Gastroesophageal sphincter (tissue), 4 donors: ENCODE measurements at regions not wholly inside any gene's neighbourhood (a gene's known extent, or its start where the extent isn't known, plus 50 kb on each side); places are given as distances from the start of the nearest gene placed in this dataset.

Experiments used
- ATAC-seq: fragments of 150-250 bp; one replicate; pipeline ENCODE4 v1.9.1; 2016; ENCODE audit warnings: mild to moderate bottlenecking, moderate library complexity
- H3K27ac ChIP-seq, 4 donors: fragments of 200-600 bp; sonication (generic) in 3 of 4; 1 replicate in 3 of 4; 2 replicates in 1 of 4; pipeline ENCODE4 v1.5.1; 2016 to 2019
- H3K27me3 ChIP-seq: fragments of 200-600 bp; sonication (generic); one replicate; pipeline ENCODE4 v1.5.1; 2019
- H3K36me3 ChIP-seq, 2 donors: fragments of 200-600 bp; sonication (generic); one replicate each; pipeline ENCODE4 v1.5.1; 2019; ENCODE audit warnings: control low read depth in 1 of 2
- H3K4me1 ChIP-seq, 3 donors: fragments of 200-600 bp; sonication (generic); 1 replicate in 2 of 3; 2 replicates in 1 of 3; pipeline ENCODE4 v1.5.1; 2016 to 2019; ENCODE audit warnings: control low read depth in 2 of 3
- H3K4me3 ChIP-seq, 2 donors: fragments of 200-600 bp; sonication (generic); one replicate each; pipeline ENCODE4 v1.5.1; 2019; ENCODE audit warnings: mild to moderate bottlenecking in 1 of 2, moderate library complexity in 1 of 2
- H3K9me3 ChIP-seq, 3 donors: fragments of 200-600 bp; sonication (generic); one replicate each; pipeline ENCODE4 v1.5.1; 2017 to 2019; ENCODE audit warnings: control low read depth in 2 of 3
- EP300 ChIP-seq: sonication (generic); formaldehyde crosslinking; IDR thresholded peaks from one replicate; pipeline ENCODE4 v1.6.1; 2017; ENCODE audit warnings: antibody characterized with exemption, mild to moderate bottlenecking
- POLR2A ChIP-seq, 2 donors: fragments of 450-650 bp; IDR thresholded peaks; one replicate each; pipeline ENCODE4 v1.6.1; 2017; ENCODE audit warnings: antibody characterized with exemption in 2 of 2, mild to moderate bottlenecking in 2 of 2, moderate library complexity in 1 of 2
- POLR2AphosphoS5 ChIP-seq: sonication (generic); formaldehyde crosslinking; IDR thresholded peaks from one replicate; pipeline ENCODE4 v1.6.1; 2017; ENCODE audit warnings: antibody characterized with exemption
- WGBS, 2 donors: methylation state at CpG; one replicate each; pipeline ENCODE4 v1.1.5; 2018; ENCODE audit warnings: low coverage in 1 of 2; 5-methylcytosine and 5-hydroxymethylcytosine counted together
- TF ChIP-seq, protein P1 (sequence below), 4 experiments: fragments of 200-600 bp in 2 of 4; fragments of 450-650 bp in 2 of 4; sonication (generic) in 1 of 4; IDR thresholded peaks; one replicate each; pipeline ENCODE4 v1.5.1; 2017 to 2019; ENCODE audit warnings: antibody characterized with exemption in 4 of 4, mild to moderate bottlenecking in 2 of 4, moderate library complexity in 2 of 4

DNA sequence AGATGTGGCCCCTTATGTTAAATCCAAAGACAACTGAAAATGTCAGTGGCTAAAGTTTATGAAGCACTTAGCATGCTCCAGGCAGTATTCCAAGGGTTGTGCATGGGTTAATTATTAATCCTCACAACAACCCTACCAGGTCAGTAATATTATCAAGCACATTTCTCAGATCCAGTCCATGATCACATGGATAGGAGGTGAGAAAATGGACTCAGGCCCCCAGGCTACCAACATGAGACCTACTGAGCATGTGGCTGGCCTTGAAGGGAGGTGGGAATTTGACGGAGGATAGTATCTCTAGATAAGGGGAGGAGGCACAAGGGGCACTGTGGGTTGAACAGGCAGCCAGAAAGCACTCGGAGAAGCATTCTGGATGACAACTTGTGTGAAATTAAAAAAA is 412.0 kb downstream of the MEIS1 start:
- Histone ChIP-seq H3K4me3 (no peak overlapping the region), H3K4me1 (peaks cover 0 to 17% (median 0%) of the 10 kb centered on the region in 3 donors), H3K9me3 (no peaks in the 10 kb centered on the region), H3K27ac (no peak overlapping the region), H3K27me3 (no peaks in the 10 kb centered on the region), H3K36me3 (no peaks in the 10 kb centered on the region)
- TF ChIP-seq POLR2AphosphoS5 (no peak), POLR2A (IDR thresholded peaks at IDR 0.05) (no peak), EP300 (no peak)
- TF ChIP-seq, protein P1, sequence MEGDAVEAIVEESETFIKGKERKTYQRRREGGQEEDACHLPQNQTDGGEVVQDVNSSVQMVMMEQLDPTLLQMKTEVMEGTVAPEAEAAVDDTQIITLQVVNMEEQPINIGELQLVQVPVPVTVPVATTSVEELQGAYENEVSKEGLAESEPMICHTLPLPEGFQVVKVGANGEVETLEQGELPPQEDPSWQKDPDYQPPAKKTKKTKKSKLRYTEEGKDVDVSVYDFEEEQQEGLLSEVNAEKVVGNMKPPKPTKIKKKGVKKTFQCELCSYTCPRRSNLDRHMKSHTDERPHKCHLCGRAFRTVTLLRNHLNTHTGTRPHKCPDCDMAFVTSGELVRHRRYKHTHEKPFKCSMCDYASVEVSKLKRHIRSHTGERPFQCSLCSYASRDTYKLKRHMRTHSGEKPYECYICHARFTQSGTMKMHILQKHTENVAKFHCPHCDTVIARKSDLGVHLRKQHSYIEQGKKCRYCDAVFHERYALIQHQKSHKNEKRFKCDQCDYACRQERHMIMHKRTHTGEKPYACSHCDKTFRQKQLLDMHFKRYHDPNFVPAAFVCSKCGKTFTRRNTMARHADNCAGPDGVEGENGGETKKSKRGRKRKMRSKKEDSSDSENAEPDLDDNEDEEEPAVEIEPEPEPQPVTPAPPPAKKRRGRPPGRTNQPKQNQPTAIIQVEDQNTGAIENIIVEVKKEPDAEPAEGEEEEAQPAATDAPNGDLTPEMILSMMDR (IDR thresholded peaks at IDR 0.05) = no peak
- ATAC-seq = no peak
- 100% methylated on average over 1 of the region's 2 CpGs for WGBS, 2 donors

DNA sequence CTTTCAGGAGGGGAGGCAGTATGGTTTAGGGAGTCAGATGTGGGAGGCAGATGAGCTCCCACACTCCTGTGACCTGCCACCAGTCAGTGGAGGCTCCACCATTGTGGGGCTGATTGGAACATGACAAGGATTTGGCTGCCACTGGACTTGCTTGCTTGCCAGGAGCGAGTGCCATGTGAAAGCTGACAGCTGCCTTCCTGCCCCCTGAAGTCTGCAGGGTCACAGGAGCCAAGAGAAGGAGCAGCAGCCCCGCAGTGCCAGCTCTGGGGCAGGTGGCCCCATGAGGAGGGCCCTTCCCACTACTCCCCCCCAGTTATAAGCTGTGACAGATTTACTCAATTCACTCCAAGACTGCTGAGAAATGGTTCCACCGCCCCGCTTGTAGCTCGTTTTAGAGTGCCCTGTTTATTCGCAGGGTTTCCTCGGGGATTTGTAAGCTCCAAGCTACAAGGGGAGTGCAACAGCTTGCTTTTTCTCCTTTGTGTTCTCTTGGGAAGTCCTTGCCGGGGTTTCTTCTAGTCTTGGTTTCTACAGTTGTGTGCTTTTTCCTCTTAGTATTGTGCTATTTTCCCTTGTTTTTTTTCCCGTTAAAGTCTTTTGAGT is 414.3 kb downstream of the MEIS1 start:
- 61 to 78% methylated on average over 7 to 8 of the region's 9 CpGs for WGBS, 2 donors
- H3K27ac ChIP-seq = peak overlapping the region in 1 of 4 donors; percentile 18
- H3K9me3 ChIP-seq = no peaks in the 10 kb centered on the region
- peaks cover 3 to 33% (median 8%) of the 10 kb centered on the region in 3 donors for H3K4me1 ChIP-seq
- H3K36me3 ChIP-seq = no peaks in the 10 kb centered on the region
- no peak overlapping the region for H3K4me3 ChIP-seq
- TF ChIP-seq, protein P1 (IDR thresholded peaks at IDR 0.05) = no peak
- TF ChIP-seq POLR2AphosphoS5 = no peak
- H3K27me3 ChIP-seq = no peaks in the 10 kb centered on the region
- ATAC-seq = no peak

DNA sequence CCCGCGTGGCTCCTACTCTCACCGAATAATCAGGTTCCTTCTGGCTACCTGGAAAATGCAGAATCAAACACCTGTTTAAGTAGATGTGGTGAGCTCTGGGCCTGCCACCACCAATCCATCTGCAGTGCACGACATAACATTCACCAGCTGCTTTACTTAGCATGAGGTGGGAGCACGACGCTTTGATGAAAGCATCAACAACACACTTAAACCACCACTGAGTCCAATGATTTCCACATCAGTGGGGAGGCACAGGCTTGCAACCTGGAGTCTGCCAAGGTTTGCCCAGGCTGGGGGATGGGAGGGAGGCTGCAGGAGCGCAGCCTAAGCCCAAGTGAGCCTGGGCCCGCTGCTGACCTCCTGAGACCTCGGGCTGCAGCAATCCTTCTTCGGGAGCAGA is 415.5 kb downstream of the MEIS1 start:
- no peak for ATAC-seq
- no peaks in the 10 kb centered on the region for H3K9me3 ChIP-seq
- no peak overlapping the region for H3K27ac ChIP-seq
- no peak overlapping the region for H3K4me3 ChIP-seq
- peaks cover 6 to 42% (median 8%) of the 10 kb centered on the region in 3 donors for H3K4me1 ChIP-seq
- 88 to 100% methylated on average over 2 to 3 of the region's 10 CpGs for WGBS, 2 donors
- TF ChIP-seq POLR2A (IDR thresholded peaks at IDR 0.05) (no peak), POLR2AphosphoS5 (no peak)
- H3K36me3 ChIP-seq = no peaks in the 10 kb centered on the region
- H3K27me3 ChIP-seq = no peaks in the 10 kb centered on the region

DNA sequence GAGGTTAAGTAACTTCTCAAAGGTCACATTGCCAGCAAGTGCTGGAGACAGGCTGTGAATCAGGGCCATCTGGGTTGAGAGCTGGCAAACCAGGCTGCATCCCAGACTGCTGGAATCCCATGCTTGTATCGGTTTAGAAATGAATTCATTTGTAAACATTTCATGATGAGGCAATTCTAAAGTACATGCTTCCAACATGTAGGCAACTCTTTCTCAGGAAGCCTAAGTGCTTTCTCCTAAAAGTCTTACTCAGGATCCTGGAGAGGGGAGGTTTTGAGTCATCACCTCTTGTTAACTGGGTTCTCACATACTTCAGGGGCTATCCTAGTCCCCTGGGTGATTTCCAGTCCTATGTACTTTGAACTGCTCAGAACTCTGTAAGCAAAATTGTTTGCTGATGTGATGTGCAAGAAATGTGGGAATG is 416.5 kb downstream of the MEIS1 start:
- peak; percentile 68 for ATAC-seq
- H3K27me3 ChIP-seq = no peaks in the 10 kb centered on the region
- peak overlapping the region in 1 of 4 donors; percentile 39 for H3K27ac ChIP-seq
- TF ChIP-seq POLR2AphosphoS5 (peak; percentile 88), EP300 (no peak), POLR2A (IDR thresholded peaks at IDR 0.05) (no peak)
- TF ChIP-seq, protein P1 (IDR thresholded peaks at IDR 0.05) = no peak
- peaks cover 6 to 42% (median 8%) of the 10 kb centered on the region in 3 donors for H3K4me1 ChIP-seq
- no peak overlapping the region for H3K4me3 ChIP-seq
- 0 to 22% methylated on average over 1 of the region's 1 CpG for WGBS, 2 donors
- no peaks in the 10 kb centered on the region for H3K9me3 ChIP-seq
- no peaks in the 10 kb centered on the region for H3K36me3 ChIP-seq

DNA sequence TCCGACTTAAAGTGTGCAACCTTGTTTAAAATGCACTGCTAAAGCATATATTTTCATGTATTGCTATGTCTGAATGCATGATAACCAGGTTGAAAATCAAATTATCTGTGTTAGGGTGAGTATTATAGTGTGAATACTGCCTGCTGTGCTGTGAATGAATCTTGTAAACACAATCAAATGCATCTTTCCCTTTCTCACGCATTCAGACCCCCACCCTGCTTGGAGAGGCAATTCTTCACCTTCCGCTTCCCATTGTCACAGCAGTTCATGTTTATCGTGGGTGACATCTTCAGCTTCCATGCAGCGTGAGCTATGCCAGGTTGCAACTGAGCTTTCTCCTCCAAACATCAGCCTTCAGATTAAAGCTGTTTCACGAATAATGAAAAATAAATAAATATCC is 418.0 kb downstream of the MEIS1 start:
- Histone ChIP-seq H3K36me3 (no peaks in the 10 kb centered on the region), H3K4me1 (peaks cover 6 to 42% (median 8%) of the 10 kb centered on the region in 3 donors), H3K9me3 (no peaks in the 10 kb centered on the region), H3K4me3 (no peak overlapping the region), H3K27me3 (no peaks in the 10 kb centered on the region), H3K27ac (peak overlapping the region; percentile 71 to 83 (median 78))
- no peak for ATAC-seq
- TF ChIP-seq EP300 = no peak
- no peak for TF ChIP-seq POLR2AphosphoS5
- no peak for TF ChIP-seq POLR2A (IDR thresholded peaks at IDR 0.05)
- TF ChIP-seq, protein P1 (IDR thresholded peaks at IDR 0.05) = no peak
- WGBS, 2 donors = 60 to 66% methylated on average over 6 of the region's 6 CpGs
